ENCODE measurements at regions not wholly inside any gene's neighbourhood (a gene's known extent, or its start where the extent isn't known, plus 50 kb on each side); places are given as distances from the start of the nearest gene placed in this dataset.

DNA sequence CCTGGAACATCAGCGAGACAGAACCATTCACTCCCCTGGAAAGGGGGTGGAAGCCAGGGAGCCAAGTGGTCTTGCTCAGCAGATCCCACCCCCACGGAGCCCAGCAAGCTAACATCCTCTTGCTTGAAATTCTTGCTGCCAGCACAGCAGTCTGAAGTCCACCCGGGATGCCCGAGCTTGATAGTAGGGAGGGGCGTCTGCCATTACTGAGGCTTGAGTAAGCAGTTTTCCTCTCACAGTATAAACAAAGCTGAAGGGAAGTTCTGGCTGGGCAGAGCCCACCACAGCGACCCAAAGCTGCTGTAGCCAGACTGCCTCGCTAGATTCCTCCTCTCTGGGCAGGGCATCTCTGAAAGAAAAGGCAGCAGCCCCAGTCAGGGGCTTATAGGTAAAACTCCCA, 764.8 kb upstream of the LUZP2 start:
- intact Hi-C loops (cut with micrococcal nuclease; ENCODE audit: unreplicated experiment), result no loop called here
- ChIA-PET CTCF (no interaction called here), POLR2A (ENCODE audit: unreplicated experiment) (no interaction called here)
- no peaks in the 10 kb centered on the region for H3K79me2 ChIP-seq (ENCODE audit: low read depth)
- H3K27ac ChIP-seq, result no peak overlapping the region
- DNase-seq, result no peak
- no peak for TF ChIP-seq CTCF (conservative IDR thresholded peaks at IDR 0.05)
- no peak for TF ChIP-seq EZH2 (IDR thresholded peaks at IDR 0.05; ENCODE audit: low read depth)
- H2AFZ ChIP-seq, result no peak overlapping the region
- H3K9me3 ChIP-seq (ENCODE audit: insufficient read depth, low read depth), result no peaks in the 10 kb centered on the region
- H3K4me2 ChIP-seq, result no peak overlapping the region
- H3K4me3 ChIP-seq, result no peak overlapping the region
- no peaks in the 10 kb centered on the region for H3K27me3 ChIP-seq (ENCODE audit: insufficient read depth, low read depth)
- no peaks in the 10 kb centered on the region for H3K36me3 ChIP-seq (ENCODE audit: low read depth)
- BruUV-seq (replicated peaks), result no TSS peak
- H3K9me2 ChIP-seq (ENCODE audit: insufficient read depth), result no peaks in the 10 kb centered on the region
- no peaks in the 10 kb centered on the region for H3F3A ChIP-seq (ENCODE audit: insufficient read depth, low read depth)
- H4K20me1 ChIP-seq (ENCODE audit: insufficient read depth), result no peaks in the 10 kb centered on the region
- no peaks in the 10 kb centered on the region for H3K4me1 ChIP-seq (replicated peaks; ENCODE audit: insufficient read depth)

GRCh38 chr11:23746896-23747295, 750.0 kb upstream of the LUZP2 start:
- intact Hi-C loops (cut with micrococcal nuclease; ENCODE audit: unreplicated experiment), result no loop called here
- Histone ChIP-seq H3K9me2 (ENCODE audit: insufficient read depth) (no peaks in the 10 kb centered on the region), H4K20me1 (ENCODE audit: insufficient read depth) (no peaks in the 10 kb centered on the region), H3K4me1 (replicated peaks; ENCODE audit: insufficient read depth) (no peaks in the 10 kb centered on the region), H3K27me3 (ENCODE audit: insufficient read depth, low read depth) (no peaks in the 10 kb centered on the region), H2AFZ (no peak overlapping the region), H3F3A (ENCODE audit: insufficient read depth, low read depth) (no peaks in the 10 kb centered on the region), H3K36me3 (ENCODE audit: low read depth) (no peaks in the 10 kb centered on the region), H3K4me2 (no peak overlapping the region), H3K27ac (no peak overlapping the region), H3K4me3 (no peak overlapping the region), H3K79me2 (ENCODE audit: low read depth) (no peaks in the 10 kb centered on the region), H3K9me3 (ENCODE audit: insufficient read depth, low read depth) (no peaks in the 10 kb centered on the region)
- BruUV-seq (replicated peaks), result no TSS peak
- DNase-seq, result no peak
- ChIA-PET POLR2A (ENCODE audit: unreplicated experiment) (no interaction called here), CTCF (no interaction called here)
- TF ChIP-seq EZH2 (IDR thresholded peaks at IDR 0.05; ENCODE audit: low read depth) (no peak), CTCF (conservative IDR thresholded peaks at IDR 0.05) (no peak)

DNA sequence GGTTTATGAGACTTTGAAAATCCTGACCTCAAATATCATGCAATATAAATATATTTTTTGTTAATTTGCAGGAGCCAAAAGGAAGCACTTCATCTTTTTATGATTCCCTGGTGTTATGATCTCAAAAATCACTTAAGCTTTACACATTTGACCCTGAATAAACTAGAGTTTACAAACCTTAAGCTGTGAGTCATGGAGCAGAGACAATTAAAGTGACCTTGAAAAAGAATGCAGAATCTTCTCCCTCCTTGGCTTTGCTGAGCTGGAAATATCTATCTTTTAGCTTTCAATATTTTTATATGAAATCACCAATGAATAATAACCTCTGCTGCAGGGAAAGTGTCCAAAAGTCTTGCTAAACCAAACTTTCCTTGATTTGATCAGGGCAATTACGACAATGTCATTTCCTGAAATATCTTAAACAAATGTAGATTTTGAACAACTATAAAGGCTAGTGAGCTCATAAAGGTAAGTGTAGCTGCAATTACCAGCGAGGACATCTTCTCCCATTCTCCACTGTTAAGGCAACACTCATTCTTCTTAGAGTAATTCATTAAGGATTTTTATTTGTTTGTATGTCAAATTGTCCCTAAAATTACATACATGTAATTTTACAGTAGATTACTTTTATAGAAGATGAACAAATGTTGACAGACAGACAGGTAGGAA, 747.0 kb upstream of the LUZP2 start:
- Histone ChIP-seq H3K27me3 (ENCODE audit: insufficient read depth, low read depth) (no peaks in the 10 kb centered on the region), H4K20me1 (ENCODE audit: insufficient read depth) (no peaks in the 10 kb centered on the region), H2AFZ (no peak overlapping the region), H3K4me1 (replicated peaks; ENCODE audit: insufficient read depth) (no peaks in the 10 kb centered on the region), H3K4me3 (no peak overlapping the region), H3K4me2 (no peak overlapping the region), H3K79me2 (ENCODE audit: low read depth) (no peaks in the 10 kb centered on the region), H3K9me2 (ENCODE audit: insufficient read depth) (no peaks in the 10 kb centered on the region), H3K9me3 (ENCODE audit: insufficient read depth, low read depth) (no peaks in the 10 kb centered on the region), H3K36me3 (ENCODE audit: low read depth) (no peaks in the 10 kb centered on the region), H3F3A (ENCODE audit: insufficient read depth, low read depth) (no peaks in the 10 kb centered on the region), H3K27ac (no peak overlapping the region)
- ChIA-PET POLR2A (ENCODE audit: unreplicated experiment) (interaction anchor here (0.5 kb wide), 1 partner anchor 108 kb away, joined by 3 read pairs; no protein-coding TSS in a partner anchor), CTCF (no interaction called here)
- intact Hi-C loops (cut with micrococcal nuclease; ENCODE audit: unreplicated experiment), result no loop called here
- DNase-seq, result no peak
- BruUV-seq (replicated peaks), result no TSS peak
- TF ChIP-seq EZH2 (IDR thresholded peaks at IDR 0.05; ENCODE audit: low read depth) (no peak), CTCF (conservative IDR thresholded peaks at IDR 0.05) (no peak)

Data from PC-9 (cell line).